ENCODE measurements at regions not wholly inside any gene's neighbourhood (a gene's known extent, or its start where the extent isn't known, plus 50 kb on each side); places are given as distances from the start of the nearest gene placed in this dataset.

GRCh38 chr2:150267651-150268415, 219.6 kb downstream of the RND3 start:
- TF ChIP-seq RBFOX2 (IDR thresholded peaks at IDR 0.05; ENCODE audit: low read depth, low read length) (no peak), CTCF (IDR thresholded peaks at IDR 0.05 in 2 of 3, conservative IDR thresholded peaks at IDR 0.05 in 1 of 3; ENCODE audit: insufficient read depth in 2 of 3, low read depth in 1 of 3, low read length in 3 of 3) (no peak), PBX2 (CRISPR knock-in tag; IDR thresholded peaks at IDR 0.05; ENCODE audit: low read depth) (no peak), PBX2 (tag; conservative IDR thresholded peaks at IDR 0.05; ENCODE audit: low read depth) (no peak), HCFC1 (IDR thresholded peaks at IDR 0.05; ENCODE audit: low read depth, low read length) (no peak), JUN (IDR thresholded peaks at IDR 0.05; ENCODE audit: borderline replicate concordance, low read depth, low read length) (no peak), JUN (CRISPR knock-in tag; IDR thresholded peaks at IDR 0.05; ENCODE audit: borderline replicate concordance) (no peak), GTF3C2 (IDR thresholded peaks at IDR 0.05; ENCODE audit: borderline replicate concordance, extremely low read depth, insufficient read length) (no peak), E2F1 (CRISPR knock-in tag; IDR thresholded peaks at IDR 0.05) (no peak), PCBP1 (IDR thresholded peaks at IDR 0.05; ENCODE audit: low read depth, low read length, poor library complexity, severe bottlenecking) (no peak)

All from K562 (cell line).